ENCODE measurements at regions not wholly inside any gene's neighbourhood (a gene's known extent, or its start where the extent isn't known, plus 50 kb on each side); places are given as distances from the start of the nearest gene placed in this dataset.
"Not testable (repeated sequence)": the region's sequence is repeated elsewhere in the genome, so short reads cannot be mapped to it uniquely, and the experiment has no call there.

- no peaks in the 10 kb centered on the region for H3K36me3 ChIP-seq
- H3K27ac ChIP-seq, result no peak overlapping the region
- no peaks in the 10 kb centered on the region for H3K27me3 ChIP-seq (replicated peaks; ENCODE audit: insufficient read depth)
- DNase-seq (ENCODE audit: low spot score) (no peak), ATAC-seq (ENCODE audit: insufficient number of reproducible peaks, low FRiP score, low read depth) (no peak)
- TF ChIP-seq, protein P1, sequence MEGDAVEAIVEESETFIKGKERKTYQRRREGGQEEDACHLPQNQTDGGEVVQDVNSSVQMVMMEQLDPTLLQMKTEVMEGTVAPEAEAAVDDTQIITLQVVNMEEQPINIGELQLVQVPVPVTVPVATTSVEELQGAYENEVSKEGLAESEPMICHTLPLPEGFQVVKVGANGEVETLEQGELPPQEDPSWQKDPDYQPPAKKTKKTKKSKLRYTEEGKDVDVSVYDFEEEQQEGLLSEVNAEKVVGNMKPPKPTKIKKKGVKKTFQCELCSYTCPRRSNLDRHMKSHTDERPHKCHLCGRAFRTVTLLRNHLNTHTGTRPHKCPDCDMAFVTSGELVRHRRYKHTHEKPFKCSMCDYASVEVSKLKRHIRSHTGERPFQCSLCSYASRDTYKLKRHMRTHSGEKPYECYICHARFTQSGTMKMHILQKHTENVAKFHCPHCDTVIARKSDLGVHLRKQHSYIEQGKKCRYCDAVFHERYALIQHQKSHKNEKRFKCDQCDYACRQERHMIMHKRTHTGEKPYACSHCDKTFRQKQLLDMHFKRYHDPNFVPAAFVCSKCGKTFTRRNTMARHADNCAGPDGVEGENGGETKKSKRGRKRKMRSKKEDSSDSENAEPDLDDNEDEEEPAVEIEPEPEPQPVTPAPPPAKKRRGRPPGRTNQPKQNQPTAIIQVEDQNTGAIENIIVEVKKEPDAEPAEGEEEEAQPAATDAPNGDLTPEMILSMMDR (IDR thresholded peaks at IDR 0.05), result no peak
- H3K9me3 ChIP-seq, result no peaks in the 10 kb centered on the region
- H3K4me3 ChIP-seq, result no peak overlapping the region
- no peaks in the 10 kb centered on the region for H3K4me1 ChIP-seq (ENCODE audit: control insufficient read depth in 1 of 2, low read depth in 2 of 2)
These were observed 327.5 kb upstream of the FRG1 start for GRCh38 chr4:189613207-189613606.

DNA sequence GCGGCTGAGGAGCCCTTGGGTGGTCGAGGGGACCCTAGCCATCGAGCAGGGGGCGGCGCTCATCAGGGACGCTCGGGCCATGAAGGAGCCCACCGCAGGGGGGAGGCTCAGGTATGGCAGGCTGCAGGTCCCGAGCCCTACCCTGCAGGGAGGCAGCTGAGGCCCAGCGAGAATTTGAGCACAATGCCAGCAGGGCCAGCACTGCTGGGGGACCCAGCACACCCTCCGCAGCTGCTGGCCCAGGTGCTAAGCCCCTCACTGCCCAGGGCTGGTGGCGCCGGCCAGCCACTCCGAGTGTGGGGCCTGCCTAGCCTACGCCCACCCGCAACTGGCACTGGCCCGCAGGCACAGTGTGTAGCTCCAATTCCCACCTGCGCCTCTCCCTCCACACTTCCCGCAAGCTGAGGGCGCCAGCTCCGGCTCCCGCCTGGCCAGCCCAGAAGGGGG lies 325.4 kb upstream of the FRG1 start:
- DNase-seq (ENCODE audit: low spot score) (no peak), ATAC-seq (ENCODE audit: insufficient number of reproducible peaks, low FRiP score, low read depth) (no peak)
- no peaks in the 10 kb centered on the region for H3K27me3 ChIP-seq (replicated peaks; ENCODE audit: insufficient read depth)
- no peaks in the 10 kb centered on the region for H3K4me1 ChIP-seq (ENCODE audit: control insufficient read depth in 1 of 2, low read depth in 2 of 2)
- TF ChIP-seq, protein P1 (IDR thresholded peaks at IDR 0.05), result no peak
- no peak overlapping the region for H3K27ac ChIP-seq
- H3K4me3 ChIP-seq, result no peak overlapping the region
- H3K9me3 ChIP-seq, result no peaks in the 10 kb centered on the region
- H3K36me3 ChIP-seq, result no peaks in the 10 kb centered on the region

GRCh38 chr4:189617741-189618140 lies 322.9 kb upstream of the FRG1 start:
- DNase-seq (ENCODE audit: low spot score); H3K4me3 ChIP-seq; H3K36me3 ChIP-seq; ATAC-seq (ENCODE audit: insufficient number of reproducible peaks, low FRiP score, low read depth); H3K27ac ChIP-seq; H3K4me1 ChIP-seq (ENCODE audit: control insufficient read depth in 1 of 2, low read depth in 2 of 2); H3K27me3 ChIP-seq (replicated peaks; ENCODE audit: insufficient read depth); H3K9me3 ChIP-seq: not testable (repeated sequence)

DNA sequence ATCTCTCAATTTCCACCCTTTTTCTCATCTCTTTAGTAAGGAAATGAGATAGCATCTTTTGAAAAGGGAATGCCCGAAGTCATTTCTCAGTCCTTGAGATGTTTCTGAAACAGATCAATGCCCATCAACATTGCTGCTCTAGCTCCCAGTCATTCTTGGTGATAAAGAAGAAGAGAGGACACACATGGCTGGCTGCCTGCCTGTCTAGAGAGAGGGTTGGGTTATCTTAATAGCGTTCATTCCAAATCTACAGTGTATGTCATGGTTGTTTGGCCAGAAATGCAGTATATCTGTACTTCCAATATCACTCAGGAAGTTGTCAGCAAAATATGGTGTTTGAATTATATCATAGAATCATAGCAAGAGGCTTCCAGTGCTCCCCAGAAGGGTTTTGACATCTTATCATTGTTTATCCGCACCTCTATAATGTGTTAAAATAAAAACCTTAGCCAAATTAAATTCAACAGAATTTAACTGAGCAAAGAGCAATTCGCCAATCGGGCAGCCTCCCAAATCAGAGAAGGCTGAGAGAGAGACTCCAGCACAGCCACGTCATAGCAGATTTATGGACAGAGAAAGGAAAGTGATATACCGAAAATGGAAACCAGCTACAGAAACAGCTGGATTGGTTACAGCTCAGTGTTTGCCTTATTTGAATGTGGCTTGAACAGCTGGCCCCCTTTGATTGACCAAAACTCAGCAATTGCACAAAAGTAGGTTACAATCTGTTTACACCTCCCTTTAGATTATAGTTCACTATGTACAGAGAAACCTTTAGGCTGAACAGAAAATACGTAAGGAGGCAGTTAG lies 321.0 kb upstream of the FRG1 start:
- H3K4me3 ChIP-seq; H3K27me3 ChIP-seq (replicated peaks; ENCODE audit: insufficient read depth); H3K9me3 ChIP-seq; H3K4me1 ChIP-seq (ENCODE audit: control insufficient read depth in 1 of 2, low read depth in 2 of 2); DNase-seq (ENCODE audit: low spot score); ATAC-seq (ENCODE audit: insufficient number of reproducible peaks, low FRiP score, low read depth); H3K27ac ChIP-seq; H3K36me3 ChIP-seq: not testable (repeated sequence)

GRCh38 chr4:189622574-189622973 lies 318.1 kb upstream of the FRG1 start:
- not testable (repeated sequence) for ATAC-seq (ENCODE audit: insufficient number of reproducible peaks, low FRiP score, low read depth); DNase-seq (ENCODE audit: low spot score)

GRCh38 chr4:189627041-189627440 lies 313.6 kb upstream of the FRG1 start:
- ATAC-seq (ENCODE audit: insufficient number of reproducible peaks, low FRiP score, low read depth); H3K36me3 ChIP-seq; H3K4me1 ChIP-seq (ENCODE audit: control insufficient read depth in 1 of 2, low read depth in 2 of 2); H3K27me3 ChIP-seq (replicated peaks; ENCODE audit: insufficient read depth); DNase-seq (ENCODE audit: low spot score); H3K27ac ChIP-seq; H3K9me3 ChIP-seq; H3K4me3 ChIP-seq: not testable (repeated sequence)

More at GRCh38 chr4:189622574-189622973, 318.1 kb upstream of the FRG1 start:
- not testable (repeated sequence) for H3K9me3 ChIP-seq; H3K4me1 ChIP-seq (ENCODE audit: control insufficient read depth in 1 of 2, low read depth in 2 of 2); H3K27me3 ChIP-seq (replicated peaks; ENCODE audit: insufficient read depth); H3K27ac ChIP-seq; H3K36me3 ChIP-seq; H3K4me3 ChIP-seq

DNA sequence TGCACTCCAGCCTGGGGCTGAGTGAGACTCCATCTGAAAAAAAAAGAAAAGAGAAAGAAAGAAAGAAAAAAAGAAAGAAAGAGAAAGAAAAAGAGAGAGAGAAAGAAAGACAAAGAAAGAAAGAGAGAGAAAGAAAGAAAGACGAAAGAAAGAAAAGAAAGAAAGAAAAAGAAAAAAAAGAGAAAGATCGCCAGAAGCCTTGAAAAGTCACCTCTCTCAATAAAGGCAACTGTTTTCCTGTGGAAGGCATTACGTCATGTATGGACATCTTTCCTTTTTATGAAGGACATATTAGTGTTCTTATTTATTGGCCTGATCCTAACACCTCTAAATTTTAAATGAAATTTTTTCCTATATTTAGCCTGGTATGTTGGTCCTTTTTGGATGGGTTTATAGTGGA lies 310.9 kb upstream of the FRG1 start:
- DNase-seq (ENCODE audit: low spot score); H3K9me3 ChIP-seq; ATAC-seq (ENCODE audit: insufficient number of reproducible peaks, low FRiP score, low read depth); H3K4me3 ChIP-seq; H3K36me3 ChIP-seq; H3K27ac ChIP-seq; H3K4me1 ChIP-seq (ENCODE audit: control insufficient read depth in 1 of 2, low read depth in 2 of 2); H3K27me3 ChIP-seq (replicated peaks; ENCODE audit: insufficient read depth): not testable (repeated sequence)

GRCh38 chr4:189630913-189631567 lies 309.6 kb upstream of the FRG1 start:
- DNase-seq (ENCODE audit: low spot score); ATAC-seq (ENCODE audit: insufficient number of reproducible peaks, low FRiP score, low read depth); H3K4me1 ChIP-seq (ENCODE audit: control insufficient read depth in 1 of 2, low read depth in 2 of 2); H3K4me3 ChIP-seq; H3K27me3 ChIP-seq (replicated peaks; ENCODE audit: insufficient read depth); H3K27ac ChIP-seq; H3K9me3 ChIP-seq; H3K36me3 ChIP-seq: not testable (repeated sequence)

GRCh38 chr4:189631568-189631916 lies 309.1 kb upstream of the FRG1 start:
- not testable (repeated sequence) for H3K9me3 ChIP-seq; H3K27ac ChIP-seq; ATAC-seq (ENCODE audit: insufficient number of reproducible peaks, low FRiP score, low read depth); DNase-seq (ENCODE audit: low spot score); H3K4me3 ChIP-seq; H3K4me1 ChIP-seq (ENCODE audit: control insufficient read depth in 1 of 2, low read depth in 2 of 2); H3K36me3 ChIP-seq; H3K27me3 ChIP-seq (replicated peaks; ENCODE audit: insufficient read depth)

GRCh38 chr4:189650436-189650835 lies 290.2 kb upstream of the FRG1 start:
- H3K27me3 ChIP-seq (replicated peaks; ENCODE audit: insufficient read depth); H3K4me3 ChIP-seq; H3K27ac ChIP-seq; DNase-seq (ENCODE audit: low spot score); H3K4me1 ChIP-seq (ENCODE audit: control insufficient read depth in 1 of 2, low read depth in 2 of 2); H3K36me3 ChIP-seq; H3K9me3 ChIP-seq; ATAC-seq (ENCODE audit: insufficient number of reproducible peaks, low FRiP score, low read depth): not testable (repeated sequence)
